ENCODE measurements at regions not wholly inside any gene's neighbourhood (a gene's known extent, or its start where the extent isn't known, plus 50 kb on each side); places are given as distances from the start of the nearest gene placed in this dataset.

DNA sequence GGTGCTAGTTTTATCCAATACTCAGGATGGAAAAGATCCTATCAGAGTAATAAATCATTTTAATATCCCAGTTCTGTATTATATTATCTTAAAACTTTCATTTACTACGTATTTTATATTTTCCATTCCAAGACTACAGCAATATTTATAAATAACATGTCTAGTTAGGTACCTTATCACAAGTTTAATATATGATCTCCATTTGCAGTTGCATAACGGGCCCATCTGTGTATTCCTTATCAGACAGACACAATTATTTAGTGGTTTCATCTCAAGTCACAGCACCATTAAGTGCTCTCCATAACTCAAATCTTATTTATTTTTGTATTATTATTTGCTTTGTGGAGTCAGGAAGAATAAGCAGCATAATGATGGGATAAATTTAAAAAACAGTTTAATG, 333.9 kb downstream of the SH2D1A start:
- TF ChIP-seq EZH2 (IDR thresholded peaks at IDR 0.05; ENCODE audit: insufficient read depth, poor library complexity, severe bottlenecking) = no peak
- TF ChIP-seq EZH2phosphoT487 (IDR thresholded peaks at IDR 0.05; ENCODE audit: insufficient read depth, low read depth) = no peak

All from GM23248 (cell line).